Nephron progenitor cell (in vitro differentiated cells): ENCODE measurements at regions not wholly inside any gene's neighbourhood (a gene's known extent, or its start where the extent isn't known, plus 50 kb on each side); places are given as distances from the start of the nearest gene placed in this dataset.

ENCODE experiments used
- DNase-seq: peaks from one replicate; pipeline ENCODE4 v3.0.0; 2021
- H3K27ac Mint-ChIP-seq: 2 replicates; pipeline ENCODE4 v1.8.0; 2021; ENCODE audit warnings: mild to moderate bottlenecking, moderate library complexity, mixed read lengths
- H3K27me3 Mint-ChIP-seq: 2 replicates; pipeline ENCODE4 v1.8.0; 2021; ENCODE audit warnings: mild to moderate bottlenecking, low read depth, mixed read lengths; ENCODE audit not compliant: poor library complexity
- H3K36me3 Mint-ChIP-seq: 2 replicates; pipeline ENCODE4 v1.8.0; 2021; ENCODE audit warnings: low read depth, mixed read lengths
- H3K4me1 Mint-ChIP-seq: 2 replicates; pipeline ENCODE4 v1.8.0; 2021; ENCODE audit warnings: mixed read lengths
- H3K4me3 Mint-ChIP-seq: 2 replicates; pipeline ENCODE4 v1.8.0; 2021; ENCODE audit warnings: mild to moderate bottlenecking, moderate library complexity, mixed read lengths
- H3K9me3 Mint-ChIP-seq: 2 replicates; pipeline ENCODE4 v1.8.0; 2021; ENCODE audit warnings: mild to moderate bottlenecking, moderate library complexity, mixed read lengths
- TF ChIP-seq, protein P1 (sequence below): fragments of 200-600 bp; sonication (generic); IDR thresholded peaks from 2 replicates; pipeline ENCODE4 v1.5.0; 2021; ENCODE audit warnings: antibody characterized with exemption

- H3K4me1 Mint-ChIP-seq: peaks cover 14% of the 10 kb centered on the region
- peaks cover 12% of the 10 kb centered on the region for H3K9me3 Mint-ChIP-seq
- no peaks in the 10 kb centered on the region for H3K36me3 Mint-ChIP-seq
- H3K4me3 Mint-ChIP-seq: no peak overlapping the region
- H3K27me3 Mint-ChIP-seq: peaks cover 67% of the 10 kb centered on the region
- DNase-seq: no peak
- H3K27ac Mint-ChIP-seq: no peak overlapping the region
- TF ChIP-seq, protein P1, sequence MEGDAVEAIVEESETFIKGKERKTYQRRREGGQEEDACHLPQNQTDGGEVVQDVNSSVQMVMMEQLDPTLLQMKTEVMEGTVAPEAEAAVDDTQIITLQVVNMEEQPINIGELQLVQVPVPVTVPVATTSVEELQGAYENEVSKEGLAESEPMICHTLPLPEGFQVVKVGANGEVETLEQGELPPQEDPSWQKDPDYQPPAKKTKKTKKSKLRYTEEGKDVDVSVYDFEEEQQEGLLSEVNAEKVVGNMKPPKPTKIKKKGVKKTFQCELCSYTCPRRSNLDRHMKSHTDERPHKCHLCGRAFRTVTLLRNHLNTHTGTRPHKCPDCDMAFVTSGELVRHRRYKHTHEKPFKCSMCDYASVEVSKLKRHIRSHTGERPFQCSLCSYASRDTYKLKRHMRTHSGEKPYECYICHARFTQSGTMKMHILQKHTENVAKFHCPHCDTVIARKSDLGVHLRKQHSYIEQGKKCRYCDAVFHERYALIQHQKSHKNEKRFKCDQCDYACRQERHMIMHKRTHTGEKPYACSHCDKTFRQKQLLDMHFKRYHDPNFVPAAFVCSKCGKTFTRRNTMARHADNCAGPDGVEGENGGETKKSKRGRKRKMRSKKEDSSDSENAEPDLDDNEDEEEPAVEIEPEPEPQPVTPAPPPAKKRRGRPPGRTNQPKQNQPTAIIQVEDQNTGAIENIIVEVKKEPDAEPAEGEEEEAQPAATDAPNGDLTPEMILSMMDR: no peak
Measured at GRCh38 chr1:17929224-17929623, 174.1 kb downstream of the ACTL8 start.

GRCh38 chr1:17930635-17931034 lies 175.5 kb downstream of the ACTL8 start:
- no peak for DNase-seq
- TF ChIP-seq, protein P1: no peak
- peaks cover 16% of the 10 kb centered on the region for H3K4me1 Mint-ChIP-seq
- H3K27ac Mint-ChIP-seq: no peak overlapping the region
- H3K27me3 Mint-ChIP-seq: peaks cover 63% of the 10 kb centered on the region
- H3K9me3 Mint-ChIP-seq: peaks cover 12% of the 10 kb centered on the region
- no peaks in the 10 kb centered on the region for H3K36me3 Mint-ChIP-seq
- no peak overlapping the region for H3K4me3 Mint-ChIP-seq

GRCh38 chr1:17932164-17932563 lies 175.4 kb upstream of the IGSF21 start:
- peaks cover 67% of the 10 kb centered on the region for H3K27me3 Mint-ChIP-seq
- DNase-seq: no peak
- no peak overlapping the region for H3K4me3 Mint-ChIP-seq
- H3K9me3 Mint-ChIP-seq: peaks cover 12% of the 10 kb centered on the region
- H3K36me3 Mint-ChIP-seq: no peaks in the 10 kb centered on the region
- H3K27ac Mint-ChIP-seq: no peak overlapping the region
- TF ChIP-seq, protein P1: no peak
- H3K4me1 Mint-ChIP-seq: peaks cover 16% of the 10 kb centered on the region

GRCh38 chr1:17933501-17933900 lies 174.1 kb upstream of the IGSF21 start:
- TF ChIP-seq, protein P1: no peak
- no peak for DNase-seq
- no peak overlapping the region for H3K27ac Mint-ChIP-seq
- H3K4me3 Mint-ChIP-seq: no peak overlapping the region
- H3K27me3 Mint-ChIP-seq: peaks cover 64% of the 10 kb centered on the region
- H3K9me3 Mint-ChIP-seq: peaks cover 12% of the 10 kb centered on the region
- no peaks in the 10 kb centered on the region for H3K36me3 Mint-ChIP-seq
- peaks cover 16% of the 10 kb centered on the region for H3K4me1 Mint-ChIP-seq

- Mint-ChIP-seq H3K27ac (no peak overlapping the region), H3K27me3 (peaks cover 59% of the 10 kb centered on the region), H3K4me1 (peaks cover 16% of the 10 kb centered on the region), H3K36me3 (no peaks in the 10 kb centered on the region), H3K9me3 (peaks cover 12% of the 10 kb centered on the region), H3K4me3 (no peak overlapping the region)
- no peak for DNase-seq
- TF ChIP-seq, protein P1: no peak
Measured at GRCh38 chr1:17933971-17934370, 173.6 kb upstream of the IGSF21 start.

DNA sequence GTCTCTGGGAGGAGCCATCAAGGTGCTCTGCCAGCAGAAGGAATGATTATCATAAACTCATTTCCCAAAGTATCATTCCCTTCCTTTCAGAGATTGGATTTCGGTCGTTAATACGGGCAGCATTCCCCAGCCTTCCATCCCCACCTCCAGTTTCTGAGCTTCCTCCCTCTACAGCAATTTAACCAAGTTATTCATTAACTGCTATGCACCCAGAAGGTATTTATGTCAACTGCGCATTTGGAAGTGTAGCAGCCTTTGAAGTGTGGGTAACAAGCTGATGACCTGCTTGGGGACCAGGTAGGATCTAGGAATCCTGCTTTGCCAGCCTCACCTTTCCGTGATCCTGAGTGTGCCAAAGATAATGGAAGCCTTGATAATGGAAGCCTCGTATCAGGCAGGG lies 172.4 kb upstream of the IGSF21 start:
- H3K9me3 Mint-ChIP-seq: peaks cover 12% of the 10 kb centered on the region
- H3K4me1 Mint-ChIP-seq: peaks cover 26% of the 10 kb centered on the region
- TF ChIP-seq, protein P1: no peak
- no peaks in the 10 kb centered on the region for H3K36me3 Mint-ChIP-seq
- no peak overlapping the region for H3K27ac Mint-ChIP-seq
- peaks cover 50% of the 10 kb centered on the region for H3K27me3 Mint-ChIP-seq
- H3K4me3 Mint-ChIP-seq: no peak overlapping the region
- DNase-seq: no peak
